Ishikawa (cell line): ENCODE measurements at regions not wholly inside any gene's neighbourhood (a gene's known extent, or its start where the extent isn't known, plus 50 kb on each side); places are given as distances from the start of the nearest gene placed in this dataset.

Source experiments
- CEBPB ChIP-seq: IDR thresholded peaks from 2 replicates; pipeline ENCODE4 v1.6.1; 2012
- CREB1 ChIP-seq: IDR thresholded peaks from 2 replicates; pipeline ENCODE4 v1.6.1; 2012; ENCODE audit warnings: low read depth
- EGR1 ChIP-seq: IDR thresholded peaks from 2 replicates; pipeline ENCODE4 v1.6.1; 2012
- EP300 ChIP-seq: IDR thresholded peaks from 2 replicates; pipeline ENCODE4 v1.6.1; 2012; ENCODE audit warnings: borderline replicate concordance
- FOXM1 ChIP-seq: IDR thresholded peaks from 2 replicates; pipeline ENCODE4 v1.6.1; 2012; ENCODE audit warnings: low read depth, borderline replicate concordance
- MAX ChIP-seq: IDR thresholded peaks from 2 replicates; pipeline ENCODE4 v1.6.1; 2012
- NFIC ChIP-seq: IDR thresholded peaks from 2 replicates; pipeline ENCODE4 v1.6.1; 2012
- RAD21 ChIP-seq: IDR thresholded peaks from 2 replicates; pipeline ENCODE4 v1.6.1; 2012; ENCODE audit warnings: low read depth
- REST ChIP-seq: IDR thresholded peaks from 2 replicates; pipeline ENCODE4 v1.6.1; 2012; ENCODE audit warnings: low read depth, mild to moderate bottlenecking
- TAF1 ChIP-seq: IDR thresholded peaks from 2 replicates; pipeline ENCODE4 v1.6.1; 2012; ENCODE audit warnings: low read depth, mild to moderate bottlenecking
- TCF12 ChIP-seq: IDR thresholded peaks from 2 replicates; pipeline ENCODE4 v1.6.1; 2012; ENCODE audit warnings: low read depth
- TEAD4 ChIP-seq: IDR thresholded peaks from 2 replicates; pipeline ENCODE4 v1.6.1; 2012
- USF1 ChIP-seq: IDR thresholded peaks from 2 replicates; pipeline ENCODE4 v1.6.1; 2012
- YY1 ChIP-seq: IDR thresholded peaks from 2 replicates; pipeline ENCODE4 v1.6.1; 2012; ENCODE audit warnings: low read depth
- ZBTB7A ChIP-seq: IDR thresholded peaks from 2 replicates; pipeline ENCODE4 v1.6.1; 2012; ENCODE audit warnings: low read depth

- TF ChIP-seq MAX, result no peak
- no peak for TF ChIP-seq USF1
- TF ChIP-seq TAF1, result no peak
- TF ChIP-seq EGR1, result no peak
- no peak for TF ChIP-seq REST
- no peak for TF ChIP-seq RAD21
- TF ChIP-seq CEBPB, result no peak
- no peak for TF ChIP-seq TEAD4
- TF ChIP-seq TCF12, result no peak
- no peak for TF ChIP-seq EP300
- TF ChIP-seq FOXM1, result no peak
- TF ChIP-seq YY1, result no peak
- no peak for TF ChIP-seq ZBTB7A
- TF ChIP-seq NFIC, result no peak
- TF ChIP-seq CREB1, result no peak
Observed at GRCh38 chr10:43012578-43012977, 64.3 kb upstream of the RET start.

- no peak for TF ChIP-seq EP300
- no peak for TF ChIP-seq YY1
- no peak for TF ChIP-seq MAX
- TF ChIP-seq RAD21, result no peak
- TF ChIP-seq REST, result no peak
- no peak for TF ChIP-seq FOXM1
Observed at GRCh38 chr10:43013065-43013464, 63.8 kb upstream of the RET start.

- TF ChIP-seq RAD21, result no peak
- TF ChIP-seq REST, result no peak
- no peak for TF ChIP-seq CREB1
- no peak for TF ChIP-seq ZBTB7A
- TF ChIP-seq MAX, result no peak
- no peak for TF ChIP-seq CEBPB
- no peak for TF ChIP-seq TAF1
- no peak for TF ChIP-seq USF1
- TF ChIP-seq FOXM1, result no peak
- TF ChIP-seq EGR1, result no peak
- TF ChIP-seq TCF12, result no peak
- no peak for TF ChIP-seq NFIC
- TF ChIP-seq TEAD4, result no peak
- no peak for TF ChIP-seq EP300
- TF ChIP-seq YY1, result no peak
Observed at GRCh38 chr10:43024524-43024923, 52.3 kb upstream of the RET start.

GRCh38 chr10:43024942-43025700 lies 51.7 kb upstream of the RET start:
- no peak for TF ChIP-seq CEBPB
- TF ChIP-seq USF1, result no peak
- no peak for TF ChIP-seq TCF12
- no peak for TF ChIP-seq EGR1
- TF ChIP-seq RAD21, result no peak
- TF ChIP-seq REST, result no peak
- TF ChIP-seq EP300, result no peak
- no peak for TF ChIP-seq MAX
- no peak for TF ChIP-seq FOXM1
- no peak for TF ChIP-seq YY1
- no peak for TF ChIP-seq TEAD4
- no peak for TF ChIP-seq NFIC
